ENCODE measurements at regions not wholly inside any gene's neighbourhood (a gene's known extent, or its start where the extent isn't known, plus 50 kb on each side); places are given as distances from the start of the nearest gene placed in this dataset.

GRCh38 chr10:2278363-2278762 lies 541.0 kb upstream of the ADARB2 start:
- DNase-seq (ENCODE audit: low spot score in 2 of 2): no peak
- TF ChIP-seq POLR2A (IDR thresholded peaks at IDR 0.05) (no peak), POLR2AphosphoS5 (IDR thresholded peaks at IDR 0.05) (no peak)
- TF ChIP-seq, protein P1, sequence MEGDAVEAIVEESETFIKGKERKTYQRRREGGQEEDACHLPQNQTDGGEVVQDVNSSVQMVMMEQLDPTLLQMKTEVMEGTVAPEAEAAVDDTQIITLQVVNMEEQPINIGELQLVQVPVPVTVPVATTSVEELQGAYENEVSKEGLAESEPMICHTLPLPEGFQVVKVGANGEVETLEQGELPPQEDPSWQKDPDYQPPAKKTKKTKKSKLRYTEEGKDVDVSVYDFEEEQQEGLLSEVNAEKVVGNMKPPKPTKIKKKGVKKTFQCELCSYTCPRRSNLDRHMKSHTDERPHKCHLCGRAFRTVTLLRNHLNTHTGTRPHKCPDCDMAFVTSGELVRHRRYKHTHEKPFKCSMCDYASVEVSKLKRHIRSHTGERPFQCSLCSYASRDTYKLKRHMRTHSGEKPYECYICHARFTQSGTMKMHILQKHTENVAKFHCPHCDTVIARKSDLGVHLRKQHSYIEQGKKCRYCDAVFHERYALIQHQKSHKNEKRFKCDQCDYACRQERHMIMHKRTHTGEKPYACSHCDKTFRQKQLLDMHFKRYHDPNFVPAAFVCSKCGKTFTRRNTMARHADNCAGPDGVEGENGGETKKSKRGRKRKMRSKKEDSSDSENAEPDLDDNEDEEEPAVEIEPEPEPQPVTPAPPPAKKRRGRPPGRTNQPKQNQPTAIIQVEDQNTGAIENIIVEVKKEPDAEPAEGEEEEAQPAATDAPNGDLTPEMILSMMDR (IDR thresholded peaks at IDR 0.05): no peak
- Histone ChIP-seq H3K9me3 (peaks cover 0 to 21% of the 10 kb centered on the region in 2 donors), H3K27ac (no peak overlapping the region), H3K27me3 (no peaks in the 10 kb centered on the region), H3K4me1 (no peaks in the 10 kb centered on the region), H3K36me3 (no peaks in the 10 kb centered on the region), H3K4me3 (no peak overlapping the region)
- intact Hi-C loops (cut with DNase I; ENCODE audit: low total_unique reads): no loop called here

DNA sequence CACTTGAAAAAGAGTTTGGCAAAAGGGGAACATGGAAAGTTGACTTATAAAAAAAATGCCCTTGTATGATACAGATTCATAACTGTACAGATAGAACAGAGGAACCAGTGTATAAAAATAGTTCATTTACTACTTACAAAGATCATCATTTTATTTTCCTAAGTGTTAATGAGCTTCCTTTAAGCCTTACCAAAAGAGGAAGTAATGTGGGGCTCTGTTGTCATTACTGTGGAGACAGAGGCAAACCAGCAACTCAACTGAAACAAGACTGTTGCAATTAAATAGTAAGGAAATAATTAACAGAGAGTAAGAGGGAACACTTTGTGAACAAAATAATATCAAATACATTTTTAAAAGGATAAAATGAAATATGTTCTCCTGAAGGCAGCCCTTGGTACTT lies 526.2 kb upstream of the ADARB2 start:
- Histone ChIP-seq H3K4me3 (no peak overlapping the region), H3K36me3 (no peaks in the 10 kb centered on the region), H3K27ac (no peak overlapping the region), H3K4me1 (no peaks in the 10 kb centered on the region), H3K27me3 (no peaks in the 10 kb centered on the region), H3K9me3 (no peaks in the 10 kb centered on the region)
- TF ChIP-seq POLR2AphosphoS5 (IDR thresholded peaks at IDR 0.05) (no peak), POLR2A (IDR thresholded peaks at IDR 0.05) (no peak)
- TF ChIP-seq, protein P1 (IDR thresholded peaks at IDR 0.05): no peak
- DNase-seq (ENCODE audit: low spot score in 2 of 2): no peak
- intact Hi-C loops (cut with DNase I; ENCODE audit: low total_unique reads): no loop called here

- TF ChIP-seq, protein P1 (IDR thresholded peaks at IDR 0.05): no peak
- TF ChIP-seq POLR2A (IDR thresholded peaks at IDR 0.05) (no peak), POLR2AphosphoS5 (IDR thresholded peaks at IDR 0.05) (no peak)
- Histone ChIP-seq H3K9me3 (no peaks in the 10 kb centered on the region), H3K27me3 (no peaks in the 10 kb centered on the region), H3K27ac (no peak overlapping the region), H3K4me3 (no peak overlapping the region), H3K36me3 (no peaks in the 10 kb centered on the region), H3K4me1 (no peaks in the 10 kb centered on the region)
- no peak for DNase-seq (ENCODE audit: low spot score in 2 of 2)
- intact Hi-C loops (cut with DNase I; ENCODE audit: low total_unique reads): no loop called here
These were observed 525.6 kb upstream of the ADARB2 start for GRCh38 chr10:2262878-2263277.

- intact Hi-C loops (cut with DNase I; ENCODE audit: low total_unique reads): no loop called here
- no peak for DNase-seq (ENCODE audit: low spot score in 2 of 2)
- Histone ChIP-seq H3K4me1 (no peaks in the 10 kb centered on the region), H3K27me3 (no peaks in the 10 kb centered on the region), H3K27ac (no peak overlapping the region), H3K4me3 (no peak overlapping the region), H3K9me3 (no peaks in the 10 kb centered on the region), H3K36me3 (no peaks in the 10 kb centered on the region)
- TF ChIP-seq, protein P1 (IDR thresholded peaks at IDR 0.05): no peak
- no peak for TF ChIP-seq POLR2AphosphoS5 (IDR thresholded peaks at IDR 0.05)
- no peak for TF ChIP-seq POLR2A (IDR thresholded peaks at IDR 0.05)
These were observed 525.0 kb upstream of the ADARB2 start for GRCh38 chr10:2262333-2262732.

DNA sequence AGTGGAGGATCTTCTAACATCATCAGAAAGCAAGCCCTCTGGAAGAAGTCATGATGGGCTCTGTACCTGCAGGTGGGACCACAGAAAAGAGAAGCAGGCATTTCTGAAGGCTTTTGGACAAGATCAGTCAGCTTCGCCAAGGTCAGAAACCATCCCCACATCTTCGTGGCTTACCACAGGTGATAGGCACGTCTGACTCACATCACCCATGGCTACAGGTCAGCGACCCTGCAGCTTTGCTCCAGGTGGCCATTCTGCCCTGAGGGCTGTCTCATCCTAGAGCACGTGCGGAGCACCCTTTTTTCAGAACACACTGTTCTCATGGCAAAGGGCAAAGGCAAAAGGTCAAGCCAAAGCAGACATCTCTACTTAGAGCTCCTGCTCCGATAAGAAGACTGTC lies 518.9 kb upstream of the ADARB2 start:
- no peak overlapping the region for H3K4me3 ChIP-seq
- no peaks in the 10 kb centered on the region for H3K9me3 ChIP-seq
- intact Hi-C loops (cut with DNase I; ENCODE audit: low total_unique reads): no loop called here
- DNase-seq (ENCODE audit: low spot score in 2 of 2): no peak
- H3K27ac ChIP-seq: no peak overlapping the region
- no peaks in the 10 kb centered on the region for H3K27me3 ChIP-seq
- no peaks in the 10 kb centered on the region for H3K36me3 ChIP-seq
- TF ChIP-seq, protein P1 (IDR thresholded peaks at IDR 0.05): no peak
- TF ChIP-seq POLR2AphosphoS5 (IDR thresholded peaks at IDR 0.05) (no peak), POLR2A (IDR thresholded peaks at IDR 0.05) (no peak)
- no peaks in the 10 kb centered on the region for H3K4me1 ChIP-seq
